ENCODE measurements at regions not wholly inside any gene's neighbourhood (a gene's known extent, or its start where the extent isn't known, plus 50 kb on each side); places are given as distances from the start of the nearest gene placed in this dataset.

- FAIRE-seq: no peak
- TF ChIP-seq POLR2AphosphoS2 (conservative IDR thresholded peaks at IDR 0.05; ENCODE audit: low read length) (no peak), PBX3 (IDR thresholded peaks at IDR 0.05) (no peak), JUNB (IDR thresholded peaks at IDR 0.05) (no peak), MAX (IDR thresholded peaks at IDR 0.05) (no peak), ELK1 (IDR thresholded peaks at IDR 0.05; ENCODE audit: low read depth, low read length) (no peak), CBX8 (IDR thresholded peaks at IDR 0.05) (no peak), NR3C1 (IDR thresholded peaks at IDR 0.05) (no peak), HEYL (CRISPR knock-in tag; IDR thresholded peaks at IDR 0.05) (no peak), EP300 (IDR thresholded peaks at IDR 0.05) (no peak), CTCF (IDR thresholded peaks at IDR 0.05) (no peak), USF2 (IDR thresholded peaks at IDR 0.05) (no peak), TFCP2L1 (CRISPR knock-in tag; IDR thresholded peaks at IDR 0.05) (no peak), HMGXB4 (CRISPR knock-in tag; IDR thresholded peaks at IDR 0.05; ENCODE audit: borderline replicate concordance) (no peak), RNF2 (IDR thresholded peaks at IDR 0.05; ENCODE audit: borderline replicate concordance, low read depth) (no peak), ATOH8 (CRISPR knock-in tag; IDR thresholded peaks at IDR 0.05; ENCODE audit: low read depth) (no peak)
- CTCF ChIA-PET: interaction anchor here (5.0 kb wide), 1 partner anchor 280 kb away, joined by 53 read pairs; no protein-coding TSS in a partner anchor
- H3K27ac ChIP-seq: no peak overlapping the region
- H3K4me3 ChIP-seq: no peak overlapping the region
- peaks cover 11% of the 10 kb centered on the region; the same call in 2 of the 3 replicates for H3K4me1 ChIP-seq
- 94% methylated on average over 10 of the region's 11 CpGs for WGBS (ENCODE audit: missing lambda C conversion rate)
- POLR2A ChIA-PET: no interaction called here
- H3K9me3 ChIP-seq: no peaks in the 10 kb centered on the region
- ATAC-seq: no peak
- H3K4me2 ChIP-seq: no peak overlapping the region
- no peak for DNase-seq (ENCODE audit: low read depth in 1 of 2, low spot score in 1 of 2)
Observed at GRCh38 chr21:34203851-34204420, 130.6 kb downstream of the MRPS6 start.

- CTCF ChIA-PET: interaction anchor here (1.1 to 5.0 kb wide), 2 partner anchors 143 to 281 kb away, joined by 3 to 53 read pairs; no protein-coding TSS in a partner anchor
- 87% methylated on average over 10 of the region's 13 CpGs for WGBS (ENCODE audit: missing lambda C conversion rate)
- peak overlapping the region in 1 of 2 experiments; percentile 5; a peak in 1 of 6 replicates for H3K27ac ChIP-seq
- DNase-seq (ENCODE audit: low read depth in 1 of 2, low spot score in 1 of 2) (no peak), ATAC-seq (no peak), FAIRE-seq (no peak)
- H3K4me1 ChIP-seq: peaks cover 11% of the 10 kb centered on the region; the same call in 2 of the 3 replicates
- no peaks in the 10 kb centered on the region for H3K9me3 ChIP-seq
- TF ChIP-seq ZNF302 (CRISPR knock-in tag; IDR thresholded peaks at IDR 0.05) (no peak), MYC (IDR thresholded peaks at IDR 0.05; ENCODE audit: borderline replicate concordance, low read length) (no peak), JUN (IDR thresholded peaks at IDR 0.05) (no peak), BHLHE40 (IDR thresholded peaks at IDR 0.05; ENCODE audit: low read depth, low read length) (no peak), EHMT2 (IDR thresholded peaks at IDR 0.05; ENCODE audit: low read depth) (no peak), ZSCAN20 (CRISPR knock-in tag; IDR thresholded peaks at IDR 0.05) (no peak), ZC3H11A (IDR thresholded peaks at IDR 0.05) (no peak), MAX (IDR thresholded peaks at IDR 0.05) (no peak), CEBPB (IDR thresholded peaks at IDR 0.05) (no peak), MAFK (IDR thresholded peaks at IDR 0.05; ENCODE audit: partially characterized antibody) (no peak), FOSL2 (IDR thresholded peaks at IDR 0.05) (no peak), FOSL2 (CRISPR knock-in tag; IDR thresholded peaks at IDR 0.05) (no peak), CBX8 (IDR thresholded peaks at IDR 0.05) (no peak), POLR2A (IDR thresholded peaks at IDR 0.05; ENCODE audit: low read length) (no peak)
- POLR2A ChIA-PET: no interaction called here
- no peak overlapping the region for H3K4me2 ChIP-seq
- no peak overlapping the region for H3K4me3 ChIP-seq
Observed at GRCh38 chr21:34204481-34205439, 131.4 kb downstream of the MRPS6 start.
